HS-5 (cell line): ENCODE measurements at regions not wholly inside any gene's neighbourhood (a gene's known extent, or its start where the extent isn't known, plus 50 kb on each side); places are given as distances from the start of the nearest gene placed in this dataset.

Source experiments
- DNase-seq: peaks from one replicate; pipeline ENCODE4 v3.0.0-alpha.2; 2012; ENCODE audit warnings: low read depth

DNA sequence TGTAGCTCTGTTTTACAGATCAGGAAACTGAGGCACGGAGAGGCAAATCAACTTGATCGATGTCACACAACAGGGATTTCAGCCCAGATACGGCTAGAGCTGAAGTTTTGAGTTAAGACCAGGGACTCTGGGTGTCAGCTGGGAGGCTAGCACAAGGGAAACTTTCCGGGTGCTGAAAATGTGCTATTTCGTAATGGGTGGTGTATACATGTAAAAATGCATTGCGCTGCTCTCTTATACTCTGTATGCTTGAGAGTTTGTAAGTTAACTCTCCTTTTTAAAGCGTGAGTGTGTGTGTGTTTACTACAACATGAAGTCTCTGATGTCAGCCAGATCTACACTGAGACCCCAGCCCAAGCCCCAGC lies 227.6 kb downstream of the MN1 start:
- DNase-seq, result no peak

DNA sequence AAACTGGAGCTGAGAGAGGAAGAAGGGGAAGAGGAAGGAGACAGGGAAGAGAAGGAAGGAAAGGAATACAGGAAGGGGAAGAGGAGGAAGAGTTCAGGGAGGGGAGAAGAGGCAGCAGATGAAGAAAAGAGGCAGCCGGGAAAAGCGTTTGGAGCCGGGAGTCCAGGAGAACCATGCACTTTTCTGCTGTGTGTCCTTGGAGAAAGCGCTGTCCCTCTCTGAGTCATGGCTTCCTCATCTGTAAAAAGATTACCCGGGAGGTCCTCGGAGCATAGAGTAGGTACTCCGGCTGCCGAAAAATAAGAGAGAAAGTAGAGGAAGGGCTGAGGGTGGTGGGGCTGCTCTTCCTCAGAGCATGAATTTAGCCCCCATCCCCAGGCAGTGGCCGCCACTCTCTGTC lies 226.9 kb downstream of the MN1 start:
- DNase-seq, result no peak

DNA sequence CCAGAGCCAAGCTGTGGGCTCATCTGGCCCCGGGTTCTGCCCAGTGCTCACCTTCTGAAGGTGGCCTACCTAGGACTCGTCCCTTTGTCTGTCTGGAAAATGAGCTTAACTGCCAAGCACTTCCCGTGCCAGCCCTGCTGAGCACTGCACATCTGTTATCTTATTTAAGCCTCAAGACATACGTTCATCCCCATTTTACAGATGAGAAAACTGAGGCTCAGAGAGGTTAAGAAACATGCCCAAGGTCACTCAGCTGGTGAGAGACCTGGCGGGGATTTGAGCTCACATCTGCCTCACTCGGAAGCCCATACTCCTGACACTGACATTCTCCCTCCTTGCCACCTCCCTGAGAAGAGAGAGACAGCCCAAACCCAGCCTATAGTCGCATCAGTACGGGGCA lies 226.2 kb downstream of the MN1 start:
- DNase-seq, result no peak

DNA sequence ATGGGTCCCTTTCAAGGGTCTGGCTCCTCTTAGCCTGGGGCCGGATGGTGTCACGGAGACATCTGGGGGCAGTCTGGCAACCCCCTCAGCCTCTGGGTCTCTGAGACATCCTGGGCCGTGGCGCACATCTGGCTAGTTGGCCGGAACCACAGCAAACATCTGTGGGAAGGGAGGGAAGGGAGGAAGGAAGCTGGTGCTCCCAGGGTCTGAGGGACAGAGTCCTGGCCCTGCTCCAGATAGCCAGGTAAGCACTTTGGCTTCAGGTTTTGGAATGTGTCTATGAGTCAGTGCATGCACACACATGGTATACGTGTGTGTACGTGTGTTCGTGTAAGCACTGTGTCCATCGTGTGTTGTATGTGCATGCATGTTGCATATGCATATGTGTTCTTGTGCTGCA lies 225.1 kb downstream of the MN1 start:
- no peak for DNase-seq

DNA sequence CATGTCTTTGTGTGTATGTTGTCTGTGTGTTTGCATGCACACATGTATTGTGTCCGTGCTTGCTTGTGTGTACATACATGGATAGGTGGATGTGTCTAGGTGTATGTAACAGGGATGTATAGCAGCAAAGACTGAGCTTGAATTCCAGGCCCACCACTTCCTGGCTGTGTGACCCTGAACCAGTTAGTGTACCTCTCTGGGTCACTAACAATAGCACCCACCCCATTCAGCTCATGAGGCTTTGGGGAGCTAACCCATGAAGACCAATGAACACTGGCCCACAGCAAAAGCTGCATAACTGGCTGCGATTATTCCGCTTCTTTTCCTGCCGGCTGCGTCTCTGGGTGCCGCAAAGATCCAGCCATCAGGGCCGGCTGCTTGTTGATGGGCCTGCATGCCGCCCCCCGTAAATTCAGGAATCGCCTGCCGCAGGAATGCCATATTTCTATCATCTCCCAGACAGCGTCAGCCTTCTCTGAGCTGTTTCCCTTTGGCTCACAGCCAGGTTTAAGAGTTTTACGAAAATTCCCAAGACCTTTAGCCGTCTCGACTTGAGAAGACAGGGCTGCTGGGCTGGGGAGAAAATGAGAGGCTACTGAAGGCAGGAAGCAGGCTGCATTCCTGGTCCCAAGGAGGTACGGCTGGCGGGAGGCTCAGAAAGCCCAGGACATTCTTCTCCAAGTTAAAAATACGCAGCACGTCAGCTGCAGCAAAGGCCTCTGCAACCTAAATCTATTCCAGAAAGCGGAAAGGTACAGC lies 224.6 kb downstream of the MN1 start:
- DNase-seq, result no peak

DNA sequence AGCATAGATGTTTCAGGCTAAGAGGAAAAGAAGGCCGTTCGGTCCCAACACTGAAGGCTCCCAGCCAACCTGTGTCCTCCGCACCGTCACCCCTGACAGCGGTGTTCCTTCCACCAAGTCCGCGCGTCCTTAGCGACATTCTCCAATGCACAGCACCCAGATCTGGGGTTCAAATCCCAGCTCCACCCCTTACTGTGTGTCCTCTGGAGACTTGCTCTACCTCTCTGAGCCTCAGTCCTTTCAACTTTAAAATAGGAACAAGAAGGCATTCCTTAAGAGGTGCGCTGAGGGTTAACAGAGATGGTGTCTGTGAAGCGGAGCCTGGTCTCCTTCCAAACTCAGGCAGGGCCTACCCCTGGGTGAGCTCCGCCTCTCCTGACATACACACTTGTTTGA lies 224.0 kb downstream of the MN1 start:
- DNase-seq, result no peak

DNA sequence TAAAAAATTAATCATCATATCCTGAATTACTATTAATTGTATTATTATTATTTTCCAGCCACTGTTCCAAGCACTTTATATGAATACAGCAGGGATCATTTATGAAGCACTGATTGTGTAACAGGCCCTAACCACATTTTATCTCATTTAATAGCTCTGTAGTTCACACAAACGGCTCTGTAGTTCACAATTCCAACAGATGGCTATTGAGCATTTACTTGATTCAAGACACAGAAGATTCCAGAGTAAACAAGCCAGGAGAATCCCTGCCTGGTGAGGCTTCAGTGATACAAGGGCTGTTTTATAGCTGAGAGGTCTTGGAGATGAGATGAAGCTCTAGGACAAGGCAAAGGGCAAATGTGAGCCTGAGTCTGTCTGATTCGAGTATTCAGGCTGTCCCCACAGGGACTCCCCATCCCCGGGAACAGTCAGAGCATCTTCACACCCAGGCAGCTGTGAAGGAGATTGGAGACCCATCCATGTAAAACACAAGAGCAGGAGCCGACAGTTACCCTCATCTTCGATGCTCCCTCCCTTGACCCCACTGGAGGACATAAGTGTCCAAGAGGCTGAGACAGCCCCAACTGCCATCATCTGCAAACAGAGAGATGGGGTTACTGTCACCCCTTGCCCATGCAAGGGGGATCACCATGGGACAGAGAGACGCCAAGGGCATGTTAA lies 222.5 kb downstream of the MN1 start:
- no peak for DNase-seq

DNA sequence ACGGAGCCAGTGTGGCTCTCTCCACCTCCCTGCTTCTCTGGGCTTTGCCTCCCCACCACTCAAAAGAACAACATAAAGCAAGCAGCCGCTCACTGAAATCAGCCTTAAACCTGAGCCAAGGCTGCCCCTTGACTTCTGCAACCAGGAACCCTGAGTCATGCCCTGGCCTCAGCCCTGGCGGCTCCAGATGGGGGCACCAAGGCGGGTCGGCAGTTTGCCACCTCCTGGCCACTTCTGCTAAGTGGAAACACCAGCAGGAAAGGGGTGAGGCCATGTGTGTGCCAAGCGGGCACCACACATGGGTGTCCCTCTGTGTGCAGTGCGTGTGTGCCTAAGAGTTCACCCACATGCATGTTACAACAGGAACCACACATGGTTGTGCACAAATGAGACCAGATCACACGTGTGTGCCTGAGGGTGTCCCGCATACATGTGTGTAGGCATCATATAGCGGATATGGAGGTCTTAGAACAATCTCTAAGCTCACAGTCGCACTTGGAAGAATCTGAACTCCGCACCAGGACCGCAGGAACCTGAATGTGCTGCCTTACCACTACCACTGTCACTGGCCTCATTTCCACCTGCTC lies 221.2 kb downstream of the MN1 start:
- DNase-seq, result no peak

DNA sequence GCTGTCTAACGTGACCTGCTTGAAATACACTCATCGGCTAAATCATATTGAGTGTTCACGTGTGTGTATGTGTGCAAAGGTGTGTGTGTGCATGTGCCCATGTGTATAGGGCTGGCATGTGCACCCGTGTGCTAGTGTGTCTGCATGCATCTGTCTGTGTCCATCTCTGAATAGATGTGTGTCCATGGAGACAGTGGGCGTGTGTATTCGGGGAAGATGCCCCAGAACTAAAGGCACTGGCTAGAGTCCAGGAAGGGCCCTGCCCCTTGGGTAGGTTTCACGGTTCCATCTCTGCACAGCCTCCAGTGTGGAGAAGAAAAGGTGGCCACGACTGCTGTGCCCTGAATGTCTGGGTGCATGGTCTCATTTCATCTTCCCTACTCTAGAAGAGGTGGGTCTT lies 220.3 kb downstream of the MN1 start:
- DNase-seq, result no peak

DNA sequence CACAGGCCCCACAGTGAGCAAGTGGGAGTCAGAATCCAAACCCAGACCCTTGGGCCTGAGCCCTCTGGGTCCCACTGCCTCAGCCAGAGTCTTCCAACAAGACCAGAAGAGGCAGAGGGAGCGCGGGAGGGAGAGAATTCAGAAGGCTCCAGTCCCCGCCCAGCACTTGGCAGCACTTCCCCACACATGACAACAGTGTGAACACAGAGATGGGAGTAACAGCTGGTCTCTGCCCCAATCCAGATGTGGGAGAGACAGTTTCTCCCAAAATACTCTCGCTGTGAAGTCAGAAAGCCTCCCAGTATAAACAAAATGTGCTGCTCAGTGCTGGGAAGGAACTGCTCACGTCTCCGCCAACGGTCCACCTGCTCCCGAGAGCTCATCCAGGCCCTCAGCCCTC lies 219.9 kb downstream of the MN1 start:
- no peak for DNase-seq

DNA sequence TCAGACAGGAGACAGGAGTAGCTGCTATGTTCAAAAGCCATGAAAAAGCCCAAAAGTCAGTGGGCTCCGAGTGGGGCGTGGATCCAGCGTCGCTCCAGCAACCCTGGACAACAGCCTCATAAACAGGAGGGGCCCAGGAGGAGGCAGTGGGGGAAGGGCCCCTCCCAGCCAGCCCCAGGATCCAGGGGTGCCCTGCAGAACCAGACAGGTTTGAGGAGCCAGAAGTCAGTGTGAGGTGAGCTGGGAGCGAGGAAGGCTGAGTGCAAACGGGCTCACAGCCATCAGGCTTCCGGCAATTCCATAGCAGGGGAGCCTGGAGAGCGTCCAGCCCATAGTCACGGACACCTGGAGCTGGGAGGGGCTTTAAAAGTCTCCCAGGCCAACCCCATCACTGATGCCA lies 217.7 kb downstream of the MN1 start:
- no peak for DNase-seq

DNA sequence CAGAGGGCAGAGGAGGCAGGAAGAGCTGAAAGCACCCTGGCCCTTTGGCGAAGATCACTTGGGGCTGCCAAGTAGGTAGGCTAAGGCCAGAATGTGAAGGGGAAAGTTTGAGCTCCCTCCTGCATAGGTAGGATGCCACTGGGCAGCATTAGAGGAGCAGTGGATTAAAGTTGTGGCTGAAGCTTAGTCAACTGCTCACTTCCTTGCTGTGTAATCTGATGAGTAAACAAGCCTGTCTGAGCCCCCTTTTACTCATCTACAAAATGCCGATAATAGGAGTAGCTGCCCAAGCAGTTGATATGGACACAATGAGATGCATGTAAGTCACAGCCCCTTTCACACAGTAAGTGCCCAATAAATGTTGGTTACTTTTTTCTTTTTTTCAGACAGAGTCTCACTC lies 216.4 kb downstream of the MN1 start:
- DNase-seq, result no peak

DNA sequence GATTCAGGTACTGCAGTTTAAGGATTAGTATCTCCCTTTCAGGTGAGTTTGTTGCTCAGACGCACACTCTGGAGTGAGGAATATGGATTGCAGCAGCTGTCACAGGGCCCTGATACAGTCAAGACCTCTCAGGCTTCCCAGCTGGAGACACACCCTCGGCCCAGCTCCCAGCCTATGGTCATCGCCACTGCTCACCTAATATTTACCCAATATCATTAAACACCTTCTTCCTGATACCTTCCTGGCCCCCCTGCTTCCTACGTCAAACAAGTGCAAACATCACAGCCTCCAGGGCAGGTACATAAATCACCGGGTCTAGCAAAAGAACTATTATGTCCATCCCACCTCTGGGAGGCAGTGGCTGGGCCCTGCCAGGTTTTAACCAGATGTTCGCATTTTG lies 213.3 kb downstream of the MN1 start:
- no peak for DNase-seq

DNA sequence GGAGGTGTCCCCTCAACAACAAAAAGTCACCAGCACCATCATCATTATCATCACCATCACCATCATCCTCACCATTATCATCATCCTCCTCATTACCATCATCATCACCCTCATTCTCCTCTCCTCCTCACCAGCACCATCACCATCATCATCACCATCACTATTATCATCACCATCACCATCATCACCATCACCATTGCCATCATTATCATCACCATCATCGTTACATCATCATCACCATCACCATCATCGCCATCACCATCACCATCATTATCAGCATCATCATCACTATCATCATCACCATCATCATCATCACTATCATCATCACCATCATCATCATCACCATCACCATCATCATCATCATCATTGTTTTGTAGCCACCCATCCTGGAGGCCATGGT lies 212.6 kb downstream of the MN1 start:
- no peak for DNase-seq

DNA sequence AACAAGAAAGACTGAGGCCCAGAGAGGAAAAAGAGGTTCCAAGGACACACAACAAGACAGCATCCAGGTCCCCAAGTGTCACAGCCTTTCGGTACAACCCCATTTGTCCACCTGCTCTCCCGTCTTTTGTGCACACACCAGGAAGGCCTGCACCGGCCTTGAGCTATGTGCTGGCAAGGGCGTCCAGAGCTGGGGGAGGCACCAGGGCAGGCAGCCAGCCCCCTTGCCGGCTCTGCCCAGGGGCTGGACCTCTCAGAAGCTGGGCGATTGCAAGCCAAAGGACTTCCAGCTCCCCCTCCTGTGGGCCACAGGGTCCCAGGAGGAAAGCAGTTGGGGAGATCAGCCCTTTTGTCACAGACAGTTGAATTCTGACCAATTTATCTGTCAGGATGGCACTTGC lies 210.5 kb downstream of the MN1 start:
- no peak for DNase-seq

DNA sequence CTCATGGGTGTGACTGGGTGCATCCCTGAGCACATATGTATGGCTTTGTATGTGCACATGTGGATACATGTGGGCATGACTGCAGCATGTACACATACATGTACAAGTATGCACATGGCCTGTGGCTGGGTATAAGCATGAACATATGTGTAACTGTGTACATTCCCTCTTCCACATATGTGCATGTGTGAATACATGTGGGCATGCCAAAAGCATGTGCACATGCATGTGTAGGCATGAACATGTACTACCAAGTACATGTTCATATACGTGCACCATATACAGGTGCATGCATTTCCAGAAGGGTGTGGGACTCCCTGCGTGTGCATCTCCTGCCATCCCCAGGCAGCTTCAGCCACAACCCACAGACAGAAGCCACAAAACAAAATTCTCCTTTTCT lies 208.2 kb downstream of the MN1 start:
- no peak for DNase-seq

DNA sequence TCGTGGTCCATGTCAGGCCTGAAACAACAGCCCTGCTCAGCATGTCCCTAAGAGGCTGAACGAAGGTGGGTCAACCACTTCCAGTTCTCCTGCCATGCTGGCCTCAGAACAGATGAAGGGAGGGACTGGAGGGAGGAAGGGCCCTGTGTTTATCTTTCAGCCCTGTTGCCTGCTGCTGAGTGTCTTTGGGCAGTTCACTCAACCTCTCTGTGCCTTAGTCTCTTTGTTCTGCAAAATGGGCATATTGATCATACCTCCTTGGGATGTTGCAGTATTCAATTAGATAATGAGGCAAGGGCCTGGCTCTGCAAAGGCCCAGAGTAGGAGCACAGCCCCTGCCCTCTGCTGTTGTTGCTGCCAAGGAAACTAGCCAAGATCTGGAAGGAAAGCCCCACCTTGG lies 207.5 kb downstream of the MN1 start:
- no peak for DNase-seq

DNA sequence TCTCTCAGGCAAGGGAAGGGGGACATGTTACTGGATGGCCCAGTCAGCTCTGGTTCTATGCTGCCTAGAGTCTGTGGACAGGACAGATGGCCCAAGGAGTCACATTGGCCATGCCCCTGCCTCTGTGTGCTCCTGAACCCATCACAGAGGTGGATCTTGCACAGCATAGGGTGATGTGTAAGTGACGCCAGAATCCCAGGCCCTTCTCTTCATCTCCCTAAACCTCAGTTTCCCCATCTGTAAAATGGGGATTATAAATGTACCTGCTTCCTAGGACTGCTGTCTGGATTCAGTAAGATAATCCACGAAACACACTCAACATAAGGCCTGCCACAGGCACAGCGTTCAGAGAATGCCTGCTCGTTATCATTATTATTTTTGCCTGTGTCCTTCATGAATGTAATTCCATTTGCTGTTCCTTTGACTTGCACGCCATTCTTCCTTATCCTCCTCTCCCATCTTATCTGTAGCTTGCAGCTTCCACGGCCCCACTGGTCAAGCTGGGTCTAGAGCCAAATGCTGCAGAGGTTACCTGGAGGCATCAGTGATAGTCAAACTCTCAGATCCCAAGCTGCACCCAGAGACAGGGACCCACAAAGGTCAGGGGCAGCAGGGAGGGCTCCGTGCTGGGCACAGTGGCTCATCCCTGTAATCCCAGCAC lies 207.0 kb downstream of the MN1 start:
- DNase-seq, result no peak

DNA sequence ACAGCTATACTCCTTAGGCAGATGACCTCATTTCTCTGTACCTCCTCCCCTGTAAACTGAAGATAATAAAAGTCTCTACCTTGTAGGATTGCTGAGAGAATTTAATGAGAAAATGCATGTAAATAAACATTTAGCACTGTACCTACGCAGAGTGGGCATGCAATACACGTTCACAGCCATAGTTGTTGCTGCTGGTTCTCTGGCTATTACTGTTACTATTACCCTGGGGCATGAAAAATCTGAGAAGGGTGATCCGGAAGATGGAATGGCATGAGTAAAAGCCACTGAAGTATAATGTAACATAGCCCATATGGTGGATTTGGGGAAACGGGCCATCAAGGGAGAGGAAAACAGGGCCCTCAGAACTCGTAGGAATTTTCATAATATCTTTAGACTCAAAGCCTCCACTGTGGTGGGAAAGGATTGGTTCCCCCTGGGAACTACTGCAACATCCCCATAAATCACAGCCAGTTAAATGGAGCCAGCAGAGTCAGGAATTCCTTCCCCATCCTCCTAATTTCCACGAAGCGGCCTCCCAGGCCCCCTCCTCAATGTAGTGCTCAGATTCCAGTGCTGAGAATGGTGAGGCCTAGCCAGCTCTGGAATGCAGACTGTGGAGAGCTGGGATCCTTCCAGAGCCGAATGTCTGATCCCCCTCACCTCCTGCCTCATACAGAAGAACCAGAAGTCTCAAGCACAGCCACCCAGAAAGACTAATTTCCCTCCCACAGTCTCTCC lies 205.3 kb downstream of the MN1 start:
- no peak for DNase-seq

DNA sequence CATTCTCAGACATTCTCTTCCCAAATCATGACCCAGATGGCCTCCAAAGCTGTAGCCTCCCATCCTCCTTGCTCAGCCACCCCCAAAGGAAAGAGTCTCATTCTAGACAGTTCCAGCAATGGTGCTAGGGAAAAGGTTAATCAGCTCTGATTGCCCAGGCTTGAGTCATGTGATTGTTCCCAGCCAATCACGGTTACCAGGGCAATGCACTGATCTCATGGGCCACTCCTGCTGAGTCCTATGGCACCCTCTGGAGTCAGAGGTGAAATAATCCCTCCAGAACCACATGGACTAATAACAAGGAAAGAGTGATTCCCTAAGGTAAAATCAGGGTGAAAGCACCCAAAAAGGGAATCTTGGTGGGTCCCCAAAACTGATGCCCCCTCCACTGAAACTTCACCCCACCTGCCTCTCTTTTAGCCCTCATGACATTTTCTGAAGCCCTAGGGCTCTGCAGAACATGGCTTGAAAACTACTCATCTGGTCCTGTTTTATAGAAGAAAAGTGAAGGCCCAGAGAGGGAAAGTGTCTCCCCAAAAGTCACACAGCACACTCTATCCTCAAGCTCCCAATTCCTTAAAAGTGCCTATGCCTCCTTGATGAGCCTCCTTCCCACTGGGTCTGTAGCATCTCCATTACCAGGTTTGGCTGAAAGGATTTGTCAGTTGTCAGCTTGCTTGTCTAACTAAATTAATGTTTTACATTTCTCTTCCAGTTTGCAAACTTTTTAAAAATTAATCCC lies 203.7 kb downstream of the MN1 start:
- DNase-seq, result peak; percentile 3

DNA sequence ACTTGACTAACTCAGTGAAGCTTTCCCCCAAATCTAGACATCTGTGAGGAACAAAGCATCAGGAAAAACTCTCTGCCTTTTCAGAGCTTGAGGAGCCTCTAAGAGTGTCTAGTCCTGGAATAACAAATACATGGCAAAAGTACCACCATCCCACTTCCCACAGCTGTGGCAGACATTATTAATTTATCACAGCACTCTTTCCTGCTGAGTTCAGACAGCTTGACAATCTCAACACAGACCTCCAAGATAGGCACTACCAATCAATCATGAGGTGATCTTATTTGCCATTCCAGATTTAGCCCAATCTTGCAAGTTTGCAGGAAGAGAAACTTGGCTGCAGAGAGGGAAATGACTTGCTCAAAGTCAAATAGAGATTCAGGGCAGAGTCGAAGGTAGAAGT lies 202.8 kb downstream of the MN1 start:
- no peak for DNase-seq

DNA sequence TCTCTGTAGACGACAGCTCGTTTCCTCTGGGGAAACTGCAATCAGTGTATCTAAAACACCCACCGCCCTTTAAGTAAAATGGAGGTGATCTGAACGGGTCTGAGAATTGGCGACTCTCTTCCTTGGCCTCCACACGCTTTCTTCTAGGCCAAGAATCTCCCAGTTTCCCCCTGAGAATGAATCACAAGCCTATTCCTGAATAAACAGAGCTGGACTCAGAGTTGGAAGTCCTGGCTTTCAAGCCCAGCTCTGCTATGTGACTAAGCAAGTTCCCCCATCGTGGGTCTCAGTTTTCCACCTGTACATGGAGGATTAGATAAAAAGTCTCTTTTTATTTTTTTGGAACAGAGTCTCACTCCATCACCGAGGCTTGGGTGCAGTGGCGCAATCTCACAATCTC lies 200.4 kb downstream of the MN1 start:
- DNase-seq, result no peak
